ENCODE measurements at regions not wholly inside any gene's neighbourhood (a gene's known extent, or its start where the extent isn't known, plus 50 kb on each side); places are given as distances from the start of the nearest gene placed in this dataset.

- H3K27ac ChIP-seq = no peak overlapping the region
- DNase-seq (ENCODE audit: low read depth, low spot score) = no peak
Measured at GRCh38 chr4:17132226-17132625, 233.8 kb upstream of the LDB2 start.

DNA sequence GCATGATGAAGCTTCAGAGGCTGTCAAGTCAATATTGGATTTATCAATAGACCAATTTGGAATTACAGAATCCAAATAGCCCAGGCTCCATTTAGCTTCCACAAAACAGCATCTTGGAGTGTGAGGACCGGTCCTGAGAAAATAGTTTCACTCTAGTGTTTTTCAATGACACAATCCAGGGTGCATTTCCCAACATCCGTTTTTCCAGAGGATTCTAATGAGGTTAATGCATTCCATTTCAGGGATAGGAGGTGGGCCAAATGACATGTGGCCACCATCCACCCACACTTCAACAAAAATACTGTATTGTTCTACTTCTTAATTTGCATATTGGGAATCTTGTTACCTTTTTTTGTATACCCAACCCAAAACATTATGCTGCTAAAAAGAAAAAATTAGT, 229.8 kb upstream of the LDB2 start:
- no peak for DNase-seq (ENCODE audit: low read depth, low spot score)
- H3K27ac ChIP-seq = no peak overlapping the region

- no peak overlapping the region for H3K27ac ChIP-seq
- no peak for DNase-seq (ENCODE audit: low read depth, low spot score)
Measured at GRCh38 chr4:17126321-17126966, 228.0 kb upstream of the LDB2 start.

GRCh38 chr4:17124767-17125166, 226.3 kb upstream of the LDB2 start:
- no peak for DNase-seq (ENCODE audit: low read depth, low spot score)
- H3K27ac ChIP-seq = no peak overlapping the region

- no peak for DNase-seq (ENCODE audit: low read depth, low spot score)
- no peak overlapping the region for H3K27ac ChIP-seq
Measured at GRCh38 chr4:17120761-17121160, 222.3 kb upstream of the LDB2 start.

GRCh38 chr4:17117746-17118145, 219.3 kb upstream of the LDB2 start:
- DNase-seq (ENCODE audit: low read depth, low spot score) = no peak
- H3K27ac ChIP-seq = no peak overlapping the region

DNA sequence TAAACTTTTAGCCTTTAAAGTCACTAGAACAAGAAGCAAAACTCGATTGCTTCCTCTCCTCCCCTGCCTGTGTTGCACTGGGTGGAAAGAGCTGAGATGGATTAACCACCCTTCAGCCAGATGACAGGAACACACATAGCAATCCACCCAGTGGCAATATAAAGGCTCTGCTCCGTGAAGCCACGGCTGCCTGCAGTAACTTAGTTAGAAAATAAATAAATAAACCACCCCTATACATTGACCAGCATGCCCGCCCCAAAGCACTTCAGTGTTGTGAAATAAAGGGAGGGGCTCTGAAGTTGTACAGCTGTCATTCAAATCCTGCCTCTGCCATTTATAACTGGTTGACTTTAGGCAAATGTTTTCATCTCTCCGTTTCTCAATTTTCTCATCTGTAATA, 217.1 kb upstream of the LDB2 start:
- no peak overlapping the region for H3K27ac ChIP-seq
- no peak for DNase-seq (ENCODE audit: low read depth, low spot score)

- no peak overlapping the region for H3K27ac ChIP-seq
- no peak for DNase-seq (ENCODE audit: low read depth, low spot score)
Measured at GRCh38 chr4:17112292-17112659, 213.8 kb upstream of the LDB2 start.

DNA sequence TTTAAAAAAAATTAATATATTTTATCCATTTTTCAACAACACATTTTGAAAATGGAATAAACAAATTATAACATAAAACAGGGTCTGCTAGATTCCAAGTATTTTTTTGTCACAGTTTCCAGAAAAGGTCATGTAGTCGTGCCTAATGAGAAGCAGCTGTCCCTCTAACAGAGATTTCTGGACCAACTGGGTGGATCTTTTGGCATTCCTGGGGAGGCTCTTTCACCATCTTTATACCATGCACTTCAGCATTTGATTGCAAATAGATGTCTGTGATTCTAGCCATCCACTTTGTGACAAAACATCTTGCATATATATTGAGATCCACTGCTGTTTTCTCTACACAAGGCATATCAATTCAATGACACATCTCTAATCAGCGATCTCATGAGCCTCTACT, 210.7 kb upstream of the LDB2 start:
- DNase-seq (ENCODE audit: low read depth, low spot score) = no peak
- no peak overlapping the region for H3K27ac ChIP-seq

DNA sequence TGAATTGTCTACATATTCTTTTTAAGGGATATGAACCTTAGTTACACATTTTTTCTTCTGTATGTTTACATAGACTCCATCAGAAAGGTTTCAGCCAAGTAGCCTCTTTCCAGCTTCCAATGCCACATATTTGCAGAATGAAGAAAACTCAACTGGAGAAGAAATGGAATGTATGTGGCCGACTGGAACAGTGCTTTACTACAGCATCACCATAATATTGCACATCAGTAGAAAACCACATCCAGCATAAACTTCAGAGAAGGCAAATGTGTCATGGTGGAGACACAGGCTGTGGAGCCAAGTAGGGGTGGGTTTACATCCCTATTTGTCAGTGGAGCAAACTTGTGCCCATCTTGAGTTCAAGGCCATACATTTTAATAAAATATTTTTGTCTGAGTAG, 204.8 kb upstream of the LDB2 start:
- no peak overlapping the region for H3K27ac ChIP-seq
- no peak for DNase-seq (ENCODE audit: low read depth, low spot score)

GRCh38 chr4:17098996-17099395, 200.6 kb upstream of the LDB2 start:
- no peak overlapping the region for H3K27ac ChIP-seq
- no peak for DNase-seq (ENCODE audit: low read depth, low spot score)

DNA sequence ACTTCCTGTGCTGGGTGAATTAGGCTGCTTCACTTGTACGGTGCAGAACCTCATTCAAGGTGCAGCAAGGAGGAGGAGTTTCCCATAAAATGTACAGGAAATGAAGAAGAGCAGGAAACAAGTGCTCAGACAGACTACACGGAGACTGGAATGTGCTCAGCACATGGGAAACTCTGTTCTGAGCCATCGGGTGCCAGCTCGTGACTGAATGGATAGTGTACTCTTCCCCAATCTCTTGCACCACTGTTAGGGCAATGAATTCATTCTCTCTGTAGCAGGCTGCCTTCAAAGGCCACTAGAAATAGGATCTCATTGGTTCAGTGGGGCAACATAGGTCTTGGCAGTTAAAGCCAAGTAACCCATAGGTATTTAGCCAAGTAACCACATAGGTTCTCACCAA, 200.0 kb upstream of the LDB2 start:
- H3K27ac ChIP-seq = no peak overlapping the region
- no peak for DNase-seq (ENCODE audit: low read depth, low spot score)

DNA sequence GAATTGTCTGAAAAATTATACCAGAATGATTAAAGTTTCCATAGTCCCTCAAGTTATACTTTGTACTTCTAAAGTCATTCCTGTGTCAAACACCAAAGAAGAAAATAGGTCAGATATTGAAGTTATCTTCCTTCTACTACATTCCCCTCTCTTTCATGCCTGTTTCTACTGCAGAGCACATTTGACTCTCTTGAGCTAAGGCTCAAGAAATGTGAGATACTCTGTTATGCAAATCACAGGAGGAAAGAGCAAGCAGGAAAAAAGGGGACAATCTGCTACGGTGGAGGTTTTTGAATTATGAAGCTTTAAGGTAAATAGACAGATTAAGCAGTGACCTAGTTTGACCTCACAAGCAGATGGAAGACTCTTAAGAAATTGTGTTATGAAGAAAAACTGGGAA, 198.9 kb upstream of the LDB2 start:
- no peak overlapping the region for H3K27ac ChIP-seq
- DNase-seq (ENCODE audit: low read depth, low spot score) = no peak

- no peak overlapping the region for H3K27ac ChIP-seq
- no peak for DNase-seq (ENCODE audit: low read depth, low spot score)
Measured at GRCh38 chr4:17096692-17097091, 198.2 kb upstream of the LDB2 start.

DNA sequence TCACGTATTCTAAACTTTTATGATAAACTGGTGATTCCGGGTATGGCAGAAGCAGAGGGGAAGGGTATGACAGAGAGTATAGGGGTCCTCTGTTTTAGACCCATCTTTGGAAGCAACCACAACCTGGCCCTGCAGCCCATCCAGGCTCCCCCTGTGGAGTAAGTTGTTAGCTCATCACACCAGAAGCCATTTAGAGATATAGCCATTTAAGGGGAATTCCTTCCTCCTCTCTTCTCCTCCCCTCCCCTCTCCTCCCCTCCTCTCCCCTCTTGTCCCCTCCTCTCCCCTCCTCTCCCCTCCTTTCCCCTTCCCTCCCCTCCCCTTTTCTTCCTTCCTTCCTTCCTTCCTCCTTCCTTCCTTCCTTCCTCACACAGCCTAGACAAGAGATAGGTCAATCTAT, 197.3 kb upstream of the LDB2 start:
- H3K27ac ChIP-seq = no peak overlapping the region
- DNase-seq (ENCODE audit: low read depth, low spot score) = no peak

DNA sequence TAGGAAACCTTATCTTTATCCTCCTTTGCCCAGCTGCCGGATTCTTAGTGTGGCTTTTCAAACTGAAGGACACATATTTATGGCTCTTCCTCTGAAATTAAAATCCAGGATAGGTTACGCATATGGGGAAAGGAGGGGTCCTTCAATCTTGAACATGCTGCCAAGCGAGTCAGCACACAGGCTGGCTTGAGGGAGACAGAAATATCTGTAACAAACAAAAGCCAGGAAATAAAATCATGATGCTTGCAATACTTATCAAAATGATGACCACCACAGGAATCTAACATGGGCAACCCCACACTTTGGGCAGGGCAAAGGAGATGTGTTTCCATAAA, 196.4 kb upstream of the LDB2 start:
- no peak for DNase-seq (ENCODE audit: low read depth, low spot score)
- H3K27ac ChIP-seq = no peak overlapping the region

GRCh38 chr4:17094159-17094875, 195.9 kb upstream of the LDB2 start:
- no peak overlapping the region for H3K27ac ChIP-seq
- no peak for DNase-seq (ENCODE audit: low read depth, low spot score)

- DNase-seq (ENCODE audit: low read depth, low spot score) = no peak
- H3K27ac ChIP-seq = no peak overlapping the region
Measured at GRCh38 chr4:17093481-17093880, 195.0 kb upstream of the LDB2 start.

GRCh38 chr4:17092736-17093437, 194.4 kb upstream of the LDB2 start:
- no peak overlapping the region for H3K27ac ChIP-seq
- DNase-seq (ENCODE audit: low read depth, low spot score) = no peak

GRCh38 chr4:17091104-17091503, 192.7 kb upstream of the LDB2 start:
- no peak for DNase-seq (ENCODE audit: low read depth, low spot score)
- H3K27ac ChIP-seq = no peak overlapping the region

DNA sequence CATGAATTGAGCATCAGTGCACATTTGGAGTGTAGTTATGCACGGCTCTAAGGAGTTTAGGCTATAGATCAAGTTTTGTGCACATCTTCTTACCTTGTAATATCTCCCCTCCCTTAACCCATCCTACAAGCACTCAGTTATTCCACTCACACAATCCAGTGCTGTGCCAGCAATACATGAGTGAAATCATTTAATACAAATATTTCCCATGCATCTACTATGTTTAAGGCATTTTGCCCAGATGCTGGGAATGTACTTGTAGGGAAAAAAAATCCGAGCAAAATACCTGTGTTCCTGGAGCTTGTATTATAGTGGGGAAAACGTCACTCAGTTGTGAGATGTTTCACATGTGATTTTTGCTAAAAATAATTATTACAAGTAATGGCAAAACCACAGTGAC, 191.6 kb upstream of the LDB2 start:
- DNase-seq (ENCODE audit: low read depth, low spot score) = no peak

DNA sequence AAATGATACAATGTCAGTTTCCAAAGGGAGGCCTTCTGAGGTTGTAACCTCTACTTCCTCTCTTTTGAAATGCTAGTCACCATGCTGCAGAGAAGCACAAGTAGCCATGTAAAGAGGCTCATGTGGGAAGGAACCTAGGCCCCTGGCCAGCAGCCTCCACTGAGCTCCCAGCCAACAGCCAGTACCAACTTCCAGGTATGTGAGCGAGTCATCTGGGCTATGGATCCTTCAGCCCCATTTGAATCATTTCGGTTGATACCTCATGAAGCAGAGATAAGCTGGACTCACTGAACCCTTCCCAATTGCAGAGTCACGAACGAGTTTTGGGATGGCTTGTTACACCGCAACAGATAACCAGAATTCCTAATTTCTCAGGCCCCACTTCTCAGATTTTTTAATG, 187.0 kb upstream of the LDB2 start:
- DNase-seq (ENCODE audit: low read depth, low spot score) = no peak
- H3K27ac ChIP-seq = no peak overlapping the region

More for the DNA sequence above, 191.6 kb upstream of the LDB2 start:
- H3K27ac ChIP-seq = no peak overlapping the region
